Liver (tissue), 2 donors: ENCODE measurements at regions not wholly inside any gene's neighbourhood (a gene's known extent, or its start where the extent isn't known, plus 50 kb on each side); places are given as distances from the start of the nearest gene placed in this dataset.

ENCODE experiments used
- EGR1 ChIP-seq, 2 donors: IDR thresholded peaks; 2 replicates each; pipeline ENCODE4 v1.6.1; 2016 to 2018; ENCODE audit warnings: antibody characterized with exemption in 2 of 2, low read depth in 2 of 2
- TF ChIP-seq, protein P1 (sequence below): IDR thresholded peaks from 2 replicates; pipeline ENCODE4 v1.6.1; 2016; ENCODE audit warnings: antibody characterized with exemption, mild to moderate bottlenecking
- donor health status: healthy.

GRCh38 chr5:31091501-31091900, 102.0 kb upstream of the CDH6 start:
- TF ChIP-seq EGR1 (IDR thresholded peaks at IDR 0.05; ENCODE audit: low read depth in 2 of 2) = no peak
- TF ChIP-seq, protein P1, sequence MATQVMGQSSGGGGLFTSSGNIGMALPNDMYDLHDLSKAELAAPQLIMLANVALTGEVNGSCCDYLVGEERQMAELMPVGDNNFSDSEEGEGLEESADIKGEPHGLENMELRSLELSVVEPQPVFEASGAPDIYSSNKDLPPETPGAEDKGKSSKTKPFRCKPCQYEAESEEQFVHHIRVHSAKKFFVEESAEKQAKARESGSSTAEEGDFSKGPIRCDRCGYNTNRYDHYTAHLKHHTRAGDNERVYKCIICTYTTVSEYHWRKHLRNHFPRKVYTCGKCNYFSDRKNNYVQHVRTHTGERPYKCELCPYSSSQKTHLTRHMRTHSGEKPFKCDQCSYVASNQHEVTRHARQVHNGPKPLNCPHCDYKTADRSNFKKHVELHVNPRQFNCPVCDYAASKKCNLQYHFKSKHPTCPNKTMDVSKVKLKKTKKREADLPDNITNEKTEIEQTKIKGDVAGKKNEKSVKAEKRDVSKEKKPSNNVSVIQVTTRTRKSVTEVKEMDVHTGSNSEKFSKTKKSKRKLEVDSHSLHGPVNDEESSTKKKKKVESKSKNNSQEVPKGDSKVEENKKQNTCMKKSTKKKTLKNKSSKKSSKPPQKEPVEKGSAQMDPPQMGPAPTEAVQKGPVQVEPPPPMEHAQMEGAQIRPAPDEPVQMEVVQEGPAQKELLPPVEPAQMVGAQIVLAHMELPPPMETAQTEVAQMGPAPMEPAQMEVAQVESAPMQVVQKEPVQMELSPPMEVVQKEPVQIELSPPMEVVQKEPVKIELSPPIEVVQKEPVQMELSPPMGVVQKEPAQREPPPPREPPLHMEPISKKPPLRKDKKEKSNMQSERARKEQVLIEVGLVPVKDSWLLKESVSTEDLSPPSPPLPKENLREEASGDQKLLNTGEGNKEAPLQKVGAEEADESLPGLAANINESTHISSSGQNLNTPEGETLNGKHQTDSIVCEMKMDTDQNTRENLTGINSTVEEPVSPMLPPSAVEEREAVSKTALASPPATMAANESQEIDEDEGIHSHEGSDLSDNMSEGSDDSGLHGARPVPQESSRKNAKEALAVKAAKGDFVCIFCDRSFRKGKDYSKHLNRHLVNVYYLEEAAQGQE = no peak
